ENCODE measurements at regions not wholly inside any gene's neighbourhood (a gene's known extent, or its start where the extent isn't known, plus 50 kb on each side); places are given as distances from the start of the nearest gene placed in this dataset.

- TF ChIP-seq, protein P1, sequence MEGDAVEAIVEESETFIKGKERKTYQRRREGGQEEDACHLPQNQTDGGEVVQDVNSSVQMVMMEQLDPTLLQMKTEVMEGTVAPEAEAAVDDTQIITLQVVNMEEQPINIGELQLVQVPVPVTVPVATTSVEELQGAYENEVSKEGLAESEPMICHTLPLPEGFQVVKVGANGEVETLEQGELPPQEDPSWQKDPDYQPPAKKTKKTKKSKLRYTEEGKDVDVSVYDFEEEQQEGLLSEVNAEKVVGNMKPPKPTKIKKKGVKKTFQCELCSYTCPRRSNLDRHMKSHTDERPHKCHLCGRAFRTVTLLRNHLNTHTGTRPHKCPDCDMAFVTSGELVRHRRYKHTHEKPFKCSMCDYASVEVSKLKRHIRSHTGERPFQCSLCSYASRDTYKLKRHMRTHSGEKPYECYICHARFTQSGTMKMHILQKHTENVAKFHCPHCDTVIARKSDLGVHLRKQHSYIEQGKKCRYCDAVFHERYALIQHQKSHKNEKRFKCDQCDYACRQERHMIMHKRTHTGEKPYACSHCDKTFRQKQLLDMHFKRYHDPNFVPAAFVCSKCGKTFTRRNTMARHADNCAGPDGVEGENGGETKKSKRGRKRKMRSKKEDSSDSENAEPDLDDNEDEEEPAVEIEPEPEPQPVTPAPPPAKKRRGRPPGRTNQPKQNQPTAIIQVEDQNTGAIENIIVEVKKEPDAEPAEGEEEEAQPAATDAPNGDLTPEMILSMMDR (IDR thresholded peaks at IDR 0.05; ENCODE audit: control extremely low read depth in 1 of 3, insufficient read depth in 1 of 3, low read depth in 1 of 3, low read length in 3 of 3): no peak
- TF ChIP-seq SIN3A (conservative IDR thresholded peaks at IDR 0.05 in 1 of 2, IDR thresholded peaks at IDR 0.05 in 1 of 2; ENCODE audit: low read depth in 1 of 2, low read length in 2 of 2): no peak
- TF ChIP-seq EZH2 (IDR thresholded peaks at IDR 0.05; ENCODE audit: low read depth, low read length, severe bottlenecking): no peak
- no peak for TF ChIP-seq CREB1 (IDR thresholded peaks at IDR 0.05)
These were observed 224.4 kb downstream of the TM9SF2 start for GRCh38 chr13:99725644-99726043.

All from H1 (cell line).